ENCODE measurements at regions not wholly inside any gene's neighbourhood (a gene's known extent, or its start where the extent isn't known, plus 50 kb on each side); places are given as distances from the start of the nearest gene placed in this dataset.

GRCh38 chr12:90393652-90394051, 561.3 kb downstream of the CCER1 start:
- no peak overlapping the region for H3K27ac ChIP-seq
- WGBS, 4 donors, result 78 to 100% (median 94%) methylated on average over 5 of the region's 5 CpGs
- H3K9me3 ChIP-seq, result peaks cover 0 to 49% (median 21%) of the 10 kb centered on the region in 12 donors
- ATAC-seq, result no peak
- peaks cover 0 to 4% (median 0%) of the 10 kb centered on the region in 9 donors for H3K27me3 ChIP-seq
- no peaks in the 10 kb centered on the region for H3K4me1 ChIP-seq
- no peaks in the 10 kb centered on the region for H3K36me3 ChIP-seq
- intact Hi-C loops (cut with DNase I), result no loop called here
- H3K4me3 ChIP-seq, result no peak overlapping the region
- no peak for DNase-seq
- TF ChIP-seq POLR2A (IDR thresholded peaks at IDR 0.05), result no peak
- TF ChIP-seq, protein P1, sequence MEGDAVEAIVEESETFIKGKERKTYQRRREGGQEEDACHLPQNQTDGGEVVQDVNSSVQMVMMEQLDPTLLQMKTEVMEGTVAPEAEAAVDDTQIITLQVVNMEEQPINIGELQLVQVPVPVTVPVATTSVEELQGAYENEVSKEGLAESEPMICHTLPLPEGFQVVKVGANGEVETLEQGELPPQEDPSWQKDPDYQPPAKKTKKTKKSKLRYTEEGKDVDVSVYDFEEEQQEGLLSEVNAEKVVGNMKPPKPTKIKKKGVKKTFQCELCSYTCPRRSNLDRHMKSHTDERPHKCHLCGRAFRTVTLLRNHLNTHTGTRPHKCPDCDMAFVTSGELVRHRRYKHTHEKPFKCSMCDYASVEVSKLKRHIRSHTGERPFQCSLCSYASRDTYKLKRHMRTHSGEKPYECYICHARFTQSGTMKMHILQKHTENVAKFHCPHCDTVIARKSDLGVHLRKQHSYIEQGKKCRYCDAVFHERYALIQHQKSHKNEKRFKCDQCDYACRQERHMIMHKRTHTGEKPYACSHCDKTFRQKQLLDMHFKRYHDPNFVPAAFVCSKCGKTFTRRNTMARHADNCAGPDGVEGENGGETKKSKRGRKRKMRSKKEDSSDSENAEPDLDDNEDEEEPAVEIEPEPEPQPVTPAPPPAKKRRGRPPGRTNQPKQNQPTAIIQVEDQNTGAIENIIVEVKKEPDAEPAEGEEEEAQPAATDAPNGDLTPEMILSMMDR (IDR thresholded peaks at IDR 0.05), result no peak

- no peak for ATAC-seq
- Histone ChIP-seq H3K27me3 (peaks cover 0 to 4% (median 0%) of the 10 kb centered on the region in 9 donors), H3K27ac (no peak overlapping the region), H3K4me1 (no peaks in the 10 kb centered on the region), H3K36me3 (no peaks in the 10 kb centered on the region), H3K4me3 (no peak overlapping the region), H3K9me3 (peaks cover 0 to 54% (median 21%) of the 10 kb centered on the region in 12 donors)
- WGBS, 4 donors, result 60 to 97% (median 75%) methylated on average over 3 of the region's 3 CpGs
- no peak for DNase-seq
- no peak for TF ChIP-seq POLR2A (IDR thresholded peaks at IDR 0.05)
- TF ChIP-seq, protein P1 (IDR thresholded peaks at IDR 0.05), result no peak
- intact Hi-C loops (cut with DNase I), result no loop called here
Observed at GRCh38 chr12:90393089-90393488, 561.9 kb downstream of the CCER1 start.

DNA sequence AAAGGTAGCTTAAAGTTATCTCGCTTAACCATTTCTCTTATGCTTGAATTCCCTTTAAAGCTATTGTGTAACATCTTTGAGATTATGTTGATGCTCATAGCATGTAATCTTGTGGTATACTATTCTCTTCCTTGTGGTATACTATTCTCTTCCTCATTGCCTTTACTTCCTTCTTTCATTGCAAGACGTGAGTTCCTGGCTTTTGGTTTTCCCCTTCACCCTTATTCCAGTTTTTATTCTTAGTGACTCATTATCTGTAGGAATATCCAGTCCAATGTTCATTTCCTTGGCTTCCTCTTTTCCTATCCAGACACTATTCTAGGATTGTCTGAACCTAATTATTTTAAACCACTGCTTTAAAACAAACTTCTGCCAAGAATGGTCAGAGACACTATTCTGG, 564.0 kb downstream of the CCER1 start:
- H3K27ac ChIP-seq, result no peak overlapping the region
- H3K4me3 ChIP-seq, result no peak overlapping the region
- no peak for ATAC-seq
- no peaks in the 10 kb centered on the region for H3K4me1 ChIP-seq
- intact Hi-C loops (cut with DNase I), result no loop called here
- no peaks in the 10 kb centered on the region for H3K36me3 ChIP-seq
- 57 to 67% (median 63%) methylated on average over 2 of the region's 2 CpGs for WGBS, 4 donors
- H3K27me3 ChIP-seq, result peaks cover 0 to 4% (median 0%) of the 10 kb centered on the region in 9 donors
- peaks cover 0 to 50% (median 5%) of the 10 kb centered on the region in 12 donors for H3K9me3 ChIP-seq
- no peak for DNase-seq
- TF ChIP-seq, protein P1 (IDR thresholded peaks at IDR 0.05), result no peak
- no peak for TF ChIP-seq POLR2A (IDR thresholded peaks at IDR 0.05)

- H3K27ac ChIP-seq, result no peak overlapping the region
- intact Hi-C loops (cut with DNase I), result no loop called here
- H3K36me3 ChIP-seq, result no peaks in the 10 kb centered on the region
- WGBS, 4 donors, result 73 to 94% (median 82%) methylated on average over 1 of the region's 1 CpG
- TF ChIP-seq POLR2A (IDR thresholded peaks at IDR 0.05), result no peak
- TF ChIP-seq, protein P1 (IDR thresholded peaks at IDR 0.05), result no peak
- DNase-seq (no peak), ATAC-seq (no peak)
- no peak overlapping the region for H3K4me3 ChIP-seq
- H3K9me3 ChIP-seq, result no peaks in the 10 kb centered on the region
- H3K4me1 ChIP-seq, result no peaks in the 10 kb centered on the region
- H3K27me3 ChIP-seq, result no peaks in the 10 kb centered on the region
Observed at GRCh38 chr12:90368081-90368480, 586.9 kb downstream of the CCER1 start.

Measured in heart left ventricle (tissue), 16 donors.